Renal pelvis (tissue), 1 donor: ENCODE measurements at regions not wholly inside any gene's neighbourhood (a gene's known extent, or its start where the extent isn't known, plus 50 kb on each side); places are given as distances from the start of the nearest gene placed in this dataset.
"Not testable (repeated sequence)": the region's sequence is repeated elsewhere in the genome, so short reads cannot be mapped to it uniquely, and the experiment has no call there.

Source experiments
- DNase-seq: peaks from one replicate; pipeline ENCODE4 v3.0.0-alpha.2; 2013

GRCh38 chr15:70398694-70399093 is 301.0 kb upstream of the TLE3 start:
- DNase-seq = no peak

- DNase-seq = no peak
These were observed 299.1 kb upstream of the TLE3 start for GRCh38 chr15:70396807-70397206.

GRCh38 chr15:70395164-70395563 is 297.4 kb upstream of the TLE3 start:
- no peak for DNase-seq

GRCh38 chr15:70390723-70391122 is 293.0 kb upstream of the TLE3 start:
- no peak for DNase-seq

- no peak for DNase-seq
These were observed 290.3 kb upstream of the TLE3 start for GRCh38 chr15:70387993-70388392.

DNA sequence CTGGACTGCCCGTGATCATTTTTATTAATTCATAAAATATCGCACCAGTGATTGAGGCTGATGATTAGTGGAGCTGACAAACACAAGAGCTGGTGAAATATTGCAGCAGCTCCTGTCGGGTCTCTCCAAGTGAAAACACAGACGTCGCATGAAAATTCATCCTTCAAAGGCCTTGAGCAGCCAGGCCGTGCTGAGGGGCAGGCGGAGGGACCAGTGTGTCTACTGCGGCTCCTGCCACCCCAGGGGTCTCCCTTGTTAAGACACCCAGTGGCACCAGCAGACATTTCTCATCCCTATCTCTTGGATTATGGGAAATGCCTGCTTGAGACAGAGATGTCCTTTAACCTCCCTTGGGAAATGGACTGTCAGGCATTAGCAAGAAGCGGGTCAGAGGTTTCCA is 289.4 kb upstream of the TLE3 start:
- DNase-seq = no peak

GRCh38 chr15:70385711-70386110 is 288.0 kb upstream of the TLE3 start:
- no peak for DNase-seq

DNA sequence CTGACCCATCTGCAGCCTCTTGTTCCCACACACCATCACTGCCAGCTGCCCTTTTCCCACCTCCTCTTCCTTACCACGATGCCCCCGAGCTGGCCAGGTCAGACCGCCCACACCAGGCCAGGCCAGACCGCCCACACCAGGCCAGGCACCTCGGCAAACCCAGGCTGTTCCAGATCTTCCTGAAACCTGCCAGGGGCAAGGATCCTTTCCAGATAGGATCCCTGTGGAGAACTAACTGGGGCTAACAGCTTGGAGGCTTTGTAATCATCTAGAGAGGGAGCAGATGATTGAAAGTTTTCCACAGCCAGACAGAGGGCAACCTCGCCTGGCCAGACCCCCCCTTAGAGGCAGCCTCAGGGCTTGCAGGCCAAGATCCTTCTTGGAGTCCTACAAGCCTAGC is 287.3 kb upstream of the TLE3 start:
- DNase-seq = no peak

DNA sequence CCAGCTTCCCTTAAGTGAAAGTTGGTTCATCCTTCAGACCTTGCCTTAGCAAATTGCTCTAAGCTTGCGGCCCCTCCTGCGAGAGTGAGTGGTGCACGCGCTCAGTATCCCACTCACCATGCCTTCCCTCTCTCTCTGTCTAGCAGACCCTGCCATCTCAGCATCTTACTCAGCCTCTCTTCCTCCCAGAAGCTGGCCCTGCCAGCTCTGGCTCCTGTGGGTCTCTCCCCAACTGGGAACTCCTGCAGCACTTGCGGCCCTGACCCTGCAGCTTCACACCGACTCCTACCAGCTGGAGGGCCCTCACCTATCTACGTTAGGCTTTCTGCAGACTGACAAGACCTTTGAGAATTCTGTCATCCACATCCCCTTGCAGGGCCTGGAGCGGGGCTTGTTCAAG is 286.1 kb upstream of the TLE3 start:
- DNase-seq = no peak

- DNase-seq = no peak
These were observed 285.2 kb upstream of the TLE3 start for GRCh38 chr15:70382762-70383458.

- DNase-seq = no peak
These were observed 284.5 kb upstream of the TLE3 start for GRCh38 chr15:70382009-70382749.

DNA sequence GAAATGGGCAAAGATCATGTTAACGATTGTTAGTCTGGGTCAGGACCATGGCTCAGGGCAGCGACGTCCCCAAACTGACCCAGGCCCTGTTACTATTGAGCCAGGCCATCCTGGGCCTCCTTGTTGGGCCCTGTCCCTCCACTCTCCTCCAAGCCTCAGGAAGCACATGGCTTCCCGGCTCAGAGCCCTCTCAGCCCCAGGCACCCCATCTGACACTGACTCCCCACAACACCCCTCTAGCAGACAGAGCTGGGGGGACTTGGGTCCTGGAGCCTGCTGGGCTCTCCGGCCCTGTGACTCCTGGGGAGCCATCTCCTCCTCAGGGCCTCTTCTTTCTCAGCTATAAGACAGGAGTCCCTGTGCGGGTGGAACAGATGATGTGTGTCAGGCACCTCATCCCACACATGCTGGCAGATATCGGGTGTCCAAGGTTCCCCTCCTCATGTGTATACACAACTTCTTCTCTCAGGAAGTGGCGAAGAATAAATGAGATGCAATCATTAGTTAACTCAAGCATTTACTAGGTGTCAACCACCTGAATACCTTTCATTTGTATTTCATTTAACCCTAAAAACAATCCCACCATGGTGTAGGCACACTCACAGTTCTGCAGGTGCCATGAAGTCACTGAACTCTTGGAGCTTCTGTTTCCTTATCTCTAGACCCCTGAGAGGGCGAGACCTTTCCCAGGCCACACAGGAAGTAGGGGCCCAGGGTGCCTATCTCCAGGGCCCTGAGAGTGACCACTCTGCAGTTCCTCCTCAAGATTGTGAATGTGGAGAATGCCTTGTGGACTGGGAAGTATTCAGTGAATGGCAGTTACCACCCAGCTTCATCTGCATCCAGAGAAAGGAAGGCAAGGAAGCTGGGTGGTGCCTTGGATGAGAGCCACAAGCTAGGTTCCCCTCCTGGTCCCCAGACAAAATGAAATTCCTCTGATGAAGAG is 282.5 kb upstream of the TLE3 start:
- no peak for DNase-seq

- no peak for DNase-seq
These were observed 281.4 kb upstream of the TLE3 start for GRCh38 chr15:70379134-70379533.

DNA sequence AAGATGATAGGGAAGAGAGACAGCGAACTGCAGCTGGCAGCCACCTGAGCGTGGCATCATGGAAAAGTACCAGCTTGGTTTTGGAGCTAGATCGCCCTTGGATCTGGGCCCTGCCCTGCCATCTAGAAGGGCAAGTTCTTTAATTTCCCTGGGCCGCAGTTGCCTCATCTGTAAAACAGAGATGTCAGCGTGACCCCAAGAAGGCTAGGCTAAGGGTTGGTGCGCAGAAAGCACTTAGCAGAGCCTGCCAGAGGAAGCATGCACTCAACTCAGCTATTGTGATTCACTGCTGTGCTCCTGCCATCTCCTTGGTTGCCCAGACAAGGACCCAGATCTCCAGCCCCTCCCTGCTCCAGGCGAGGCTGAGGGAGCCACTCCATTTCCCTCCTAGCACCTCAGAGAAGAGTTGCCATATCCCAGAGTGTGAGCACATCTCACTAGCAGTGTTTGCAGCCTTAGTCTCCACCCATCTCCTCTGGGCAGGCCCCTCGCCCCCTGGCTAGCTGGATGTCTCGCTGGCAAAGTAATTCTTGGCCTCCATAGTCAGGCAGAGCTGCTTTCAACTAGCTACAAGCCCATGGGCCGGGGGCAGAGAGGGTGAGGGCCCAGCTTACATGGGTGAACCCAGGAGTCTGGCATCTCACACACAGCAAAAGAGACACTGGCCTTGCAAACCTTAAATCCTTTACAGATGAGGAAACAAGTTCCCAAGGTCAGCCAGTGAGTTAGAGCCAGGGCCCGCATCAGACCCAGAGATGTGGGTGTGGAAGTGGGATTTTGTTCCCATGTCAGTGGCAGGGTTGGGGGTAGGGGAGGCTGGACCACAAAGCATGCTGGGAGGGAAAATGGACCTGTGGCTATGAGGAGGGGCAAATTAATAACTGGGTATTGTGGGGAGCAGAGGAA is 280.7 kb upstream of the TLE3 start:
- DNase-seq = no peak

- DNase-seq = peak; percentile 37
These were observed 279.4 kb upstream of the TLE3 start for GRCh38 chr15:70376929-70377691.

DNA sequence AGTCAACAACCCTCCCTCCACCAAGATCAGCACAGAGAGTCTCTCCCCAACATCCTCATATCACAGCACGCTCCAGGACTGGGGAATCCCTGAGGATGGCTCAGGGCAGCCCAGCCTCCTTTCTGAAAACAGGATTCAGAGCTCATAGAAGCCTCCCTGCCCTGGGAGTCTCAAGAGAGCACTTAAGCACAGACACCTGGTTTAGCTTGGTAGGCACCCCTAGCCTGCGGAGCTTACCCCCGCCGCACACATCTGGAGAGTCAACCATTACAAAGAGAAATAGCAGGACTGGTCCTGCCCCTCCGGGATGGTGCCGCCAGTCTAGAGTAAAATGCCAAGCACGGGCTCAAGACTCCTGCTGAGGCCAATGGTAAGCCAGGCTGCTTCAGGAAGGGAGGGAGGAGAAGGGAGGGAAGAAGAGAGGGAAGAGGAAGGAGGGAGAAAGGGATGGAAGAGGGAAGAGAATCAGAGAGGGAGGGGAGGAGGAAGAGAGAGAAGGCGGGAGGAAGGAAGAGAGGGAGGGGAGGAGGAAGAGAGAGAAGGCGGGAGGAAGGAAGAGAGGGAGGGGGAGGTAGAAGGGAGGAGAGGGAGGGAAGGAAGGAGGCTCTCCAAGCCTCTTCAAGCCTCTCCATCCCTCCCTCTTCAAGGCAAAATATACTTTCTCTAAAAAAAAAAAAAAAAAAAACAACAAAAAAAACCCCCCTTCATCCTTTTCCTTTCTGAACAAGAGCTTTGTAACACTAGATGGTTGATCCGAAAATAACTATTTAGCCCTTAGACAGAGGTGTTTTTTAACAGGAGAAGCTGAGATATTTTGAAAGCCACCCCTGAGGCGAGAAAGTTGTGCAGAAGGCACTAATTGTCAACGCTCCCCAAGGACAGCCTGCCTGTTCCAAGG is 278.6 kb upstream of the TLE3 start:
- no peak for DNase-seq

DNA sequence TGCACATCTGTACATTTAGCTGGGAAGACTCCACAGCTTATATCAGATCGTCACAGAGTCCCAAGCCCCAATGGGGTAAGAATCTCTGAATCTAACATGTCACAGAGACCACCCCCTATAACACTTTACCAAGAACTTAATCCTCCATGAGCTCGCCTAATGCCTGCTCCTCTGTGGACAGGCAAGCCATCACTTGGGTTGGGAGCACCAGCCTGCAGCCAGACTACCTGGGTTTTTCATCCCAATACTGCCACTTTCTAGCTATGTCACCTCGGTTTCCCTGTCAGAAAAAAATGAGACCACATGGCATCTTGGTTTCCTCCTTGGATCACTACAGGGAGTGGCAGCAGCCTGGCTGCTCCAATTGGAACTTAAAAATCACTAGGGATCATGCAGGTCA is 277.9 kb upstream of the TLE3 start:
- no peak for DNase-seq

- DNase-seq = no peak
These were observed 277.3 kb upstream of the TLE3 start for GRCh38 chr15:70375006-70375431.

DNA sequence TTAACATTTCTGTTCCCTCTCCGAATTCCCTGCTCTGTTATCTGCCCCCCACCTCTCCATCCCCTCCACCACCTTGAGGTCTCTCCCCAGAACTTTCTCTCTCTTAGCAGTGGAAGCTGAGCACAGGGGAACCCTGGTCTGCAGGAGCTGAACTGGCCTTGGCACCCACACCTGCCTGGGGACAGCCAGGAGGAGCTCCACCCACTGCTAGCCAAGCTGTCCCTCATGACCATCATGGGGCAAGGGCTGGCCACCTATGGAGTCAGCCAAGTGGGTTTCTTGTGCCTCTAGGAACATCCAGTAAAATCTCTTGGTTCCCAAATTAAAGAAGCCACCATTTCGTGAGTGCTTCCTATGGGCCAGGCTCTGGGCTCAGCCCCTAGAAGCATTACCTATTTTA is 276.4 kb upstream of the TLE3 start:
- DNase-seq = no peak

DNA sequence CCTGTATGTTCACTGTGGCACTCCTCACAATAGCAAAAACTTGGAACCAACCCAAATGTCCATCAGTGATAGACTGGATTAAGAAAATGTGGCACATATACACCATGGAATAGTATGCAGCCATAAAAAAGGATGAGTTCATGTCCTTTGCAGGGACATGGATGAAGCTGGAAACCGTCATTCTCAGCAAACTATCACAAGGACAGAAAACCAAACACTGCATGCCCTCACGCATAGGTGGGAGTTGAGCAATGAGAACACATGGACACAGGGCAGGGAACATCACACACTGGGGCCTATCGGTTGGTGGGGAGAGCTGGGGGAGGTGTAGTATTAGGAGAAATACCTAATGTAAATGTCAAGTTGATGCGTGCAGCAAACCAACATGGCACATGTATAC is 275.7 kb upstream of the TLE3 start:
- DNase-seq = not testable (repeated sequence)
